Stimulated activated naive CD8-positive, alpha-beta T cell treated with anti-CD3 and anti-CD28 coated beads, Interleukin-15, amount 100 ng/mL, for 72 hours (primary cell): ENCODE measurements at regions not wholly inside any gene's neighbourhood (a gene's known extent, or its start where the extent isn't known, plus 50 kb on each side); places are given as distances from the start of the nearest gene placed in this dataset.

Source experiments
- ATAC-seq: fragments of 150-1000 bp; cut with Tn5 transposase; 2 replicates; pipeline ENCODE4 v1.10.0; 2021; ENCODE audit warnings: mild to moderate bottlenecking, moderate library complexity
- DNase-seq, 2 donors: peaks; one replicate each; pipeline ENCODE4 v3.0.0; 2021 to 2022
- H3K27ac Mint-ChIP-seq, 2 donors: one replicate each; pipeline ENCODE4 v1.8.0; 2022; ENCODE audit warnings: mild to moderate bottlenecking in 2 of 2, mixed read lengths in 2 of 2, moderate library complexity in 2 of 2
- H3K27me3 Mint-ChIP-seq: one replicate; pipeline ENCODE4 v1.8.0; 2022; ENCODE audit warnings: mixed read lengths
- H3K4me1 Mint-ChIP-seq: one replicate; pipeline ENCODE4 v1.8.0; 2022; ENCODE audit warnings: mild to moderate bottlenecking, mixed read lengths
- H3K4me3 Mint-ChIP-seq, 2 donors: one replicate each; pipeline ENCODE4 v1.8.0; 2022; ENCODE audit warnings: mild to moderate bottlenecking in 2 of 2, mixed read lengths in 2 of 2, moderate library complexity in 1 of 2
- H3K9me3 Mint-ChIP-seq, 2 donors: one replicate each; pipeline ENCODE4 v1.8.0; 2022; ENCODE audit warnings: mixed read lengths in 2 of 2

DNA sequence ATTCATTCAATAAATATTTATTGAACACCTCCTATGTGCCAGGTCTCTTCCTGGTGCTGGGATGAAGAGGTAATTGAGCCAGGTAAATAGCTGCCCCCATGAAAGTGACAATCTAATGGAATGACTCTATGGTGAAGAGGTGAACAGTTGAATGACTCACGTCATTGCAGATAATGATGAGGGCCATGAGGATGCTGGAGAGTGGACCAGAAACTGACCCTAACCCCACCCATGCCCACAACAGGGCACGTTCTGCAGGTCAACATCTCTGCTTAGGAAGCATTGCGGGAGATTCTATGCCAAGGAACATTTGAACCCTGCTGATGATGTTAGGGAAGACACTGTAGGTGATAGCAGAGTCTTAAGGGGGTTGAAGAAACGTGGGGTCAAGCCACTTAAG is 788.9 kb upstream of the TBX3 start:
- DNase-seq (no peak), ATAC-seq (no peak)
- H3K4me1 Mint-ChIP-seq = no peaks in the 10 kb centered on the region
- no peaks in the 10 kb centered on the region for H3K27me3 Mint-ChIP-seq
- peaks cover 0 to 13% of the 10 kb centered on the region in 2 donors for H3K9me3 Mint-ChIP-seq
- no peak overlapping the region for H3K27ac Mint-ChIP-seq
- no peak overlapping the region for H3K4me3 Mint-ChIP-seq

DNA sequence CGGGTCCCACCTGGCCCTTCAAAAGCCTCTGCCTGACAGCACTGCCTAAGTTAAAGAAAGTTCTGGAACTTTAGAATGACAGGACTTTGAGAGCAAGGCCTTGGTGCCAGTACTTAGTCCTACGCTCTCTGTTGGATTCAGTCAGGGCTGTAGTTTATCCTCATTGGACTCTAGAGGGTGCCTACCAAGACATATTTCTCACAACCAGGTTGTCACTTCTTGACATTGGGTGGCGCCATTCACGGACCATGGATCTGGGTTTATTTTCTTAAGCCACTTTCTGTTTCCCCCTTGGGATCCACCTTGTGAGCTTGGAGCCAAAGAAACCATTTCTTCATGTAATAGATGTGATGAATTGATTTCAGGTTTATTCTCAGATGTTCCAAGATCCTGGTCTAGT is 787.0 kb upstream of the TBX3 start:
- peaks cover 0 to 13% of the 10 kb centered on the region in 2 donors for H3K9me3 Mint-ChIP-seq
- no peaks in the 10 kb centered on the region for H3K4me1 Mint-ChIP-seq
- no peak for ATAC-seq
- no peak for DNase-seq
- no peak overlapping the region for H3K27ac Mint-ChIP-seq
- H3K4me3 Mint-ChIP-seq = no peak overlapping the region
- H3K27me3 Mint-ChIP-seq = no peaks in the 10 kb centered on the region

DNA sequence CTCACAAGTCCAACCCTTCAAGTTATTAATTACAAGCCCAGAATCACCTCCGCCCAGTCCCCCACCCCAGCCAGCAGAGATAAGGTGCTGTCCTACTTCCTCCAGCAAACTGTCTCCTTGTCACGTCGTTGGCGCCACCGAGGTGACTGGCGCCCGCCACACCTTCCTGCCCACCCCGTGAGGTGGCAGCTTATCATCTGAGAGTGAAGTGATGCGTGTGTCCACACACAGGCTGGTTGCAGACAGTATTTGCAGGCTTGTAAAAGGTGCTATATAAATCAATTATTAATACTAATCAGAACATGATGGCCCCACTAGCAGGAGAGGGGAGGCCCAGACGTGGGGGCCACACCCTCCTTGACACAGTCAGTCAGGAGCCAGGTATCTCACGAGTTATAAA is 786.6 kb upstream of the TBX3 start:
- Mint-ChIP-seq H3K4me1 (no peaks in the 10 kb centered on the region), H3K9me3 (peaks cover 0 to 13% of the 10 kb centered on the region in 2 donors), H3K4me3 (no peak overlapping the region), H3K27me3 (no peaks in the 10 kb centered on the region), H3K27ac (no peak overlapping the region)
- ATAC-seq = no peak
- no peak for DNase-seq

GRCh38 chr12:115468087-115468510 is 784.1 kb upstream of the TBX3 start:
- Mint-ChIP-seq H3K9me3 (peaks cover 4 to 13% of the 10 kb centered on the region in 2 donors), H3K4me3 (no peak overlapping the region), H3K27ac (no peak overlapping the region), H3K27me3 (no peaks in the 10 kb centered on the region), H3K4me1 (no peaks in the 10 kb centered on the region)
- ATAC-seq = no peak
- DNase-seq = no peak

- Mint-ChIP-seq H3K4me3 (no peak overlapping the region), H3K27ac (no peak overlapping the region), H3K27me3 (no peaks in the 10 kb centered on the region), H3K4me1 (no peaks in the 10 kb centered on the region), H3K9me3 (peaks cover 4 to 13% of the 10 kb centered on the region in 2 donors)
- ATAC-seq (no peak), DNase-seq (no peak)
These were observed 783.6 kb upstream of the TBX3 start for GRCh38 chr12:115467531-115467930.

DNA sequence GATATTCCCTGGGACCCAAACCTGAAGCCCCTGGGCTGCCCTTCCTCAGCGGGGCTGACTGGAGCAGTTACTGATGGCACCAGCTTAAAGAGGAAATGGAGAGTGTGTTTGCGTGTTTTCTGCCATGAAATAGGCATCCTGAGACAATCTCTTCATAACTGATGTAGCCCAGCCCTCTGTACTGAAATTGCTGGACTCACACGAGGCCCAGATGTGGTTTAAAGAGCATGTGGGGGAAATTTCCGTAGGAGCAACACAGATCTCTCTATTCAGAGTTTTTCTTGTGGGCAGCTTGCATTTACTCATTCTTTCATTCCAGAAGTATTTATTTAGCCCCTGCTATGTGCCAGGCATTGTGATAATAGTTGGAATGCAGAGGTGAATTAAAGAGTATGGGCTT is 782.1 kb upstream of the TBX3 start:
- no peak for DNase-seq
- H3K9me3 Mint-ChIP-seq = peaks cover 4 to 13% of the 10 kb centered on the region in 2 donors
- no peaks in the 10 kb centered on the region for H3K4me1 Mint-ChIP-seq
- H3K27me3 Mint-ChIP-seq = no peaks in the 10 kb centered on the region
- H3K27ac Mint-ChIP-seq = no peak overlapping the region
- H3K4me3 Mint-ChIP-seq = no peak overlapping the region
- no peak for ATAC-seq

GRCh38 chr12:115464661-115465060 is 780.7 kb upstream of the TBX3 start:
- Mint-ChIP-seq H3K27ac (no peak overlapping the region), H3K9me3 (peaks cover 2 to 4% of the 10 kb centered on the region in 2 donors), H3K27me3 (no peaks in the 10 kb centered on the region), H3K4me3 (no peak overlapping the region), H3K4me1 (no peaks in the 10 kb centered on the region)
- ATAC-seq = no peak
- no peak for DNase-seq

GRCh38 chr12:115464111-115464581 is 780.2 kb upstream of the TBX3 start:
- Mint-ChIP-seq H3K4me1 (no peaks in the 10 kb centered on the region), H3K4me3 (no peak overlapping the region), H3K27ac (no peak overlapping the region), H3K27me3 (no peaks in the 10 kb centered on the region), H3K9me3 (peaks cover 0 to 4% of the 10 kb centered on the region in 2 donors)
- DNase-seq (no peak), ATAC-seq (no peak)

DNA sequence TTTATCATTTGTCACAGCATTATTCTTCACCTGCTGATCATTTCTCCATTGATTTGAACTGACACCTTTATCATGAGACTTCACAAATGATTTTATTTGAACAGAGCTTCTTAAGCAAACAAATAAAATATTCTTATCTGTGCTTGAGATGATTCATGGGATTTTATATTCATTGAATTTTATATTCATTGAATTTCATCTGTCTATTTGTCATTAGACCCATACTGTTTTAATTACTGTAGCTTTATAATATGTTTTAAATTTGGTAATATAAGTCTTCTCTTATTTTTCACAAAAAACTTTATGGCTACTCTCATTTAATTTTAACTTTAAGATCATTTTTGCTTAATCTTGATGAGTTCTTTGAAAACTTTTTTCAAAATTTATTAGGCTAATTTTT is 777.4 kb upstream of the TBX3 start:
- ATAC-seq (no peak), DNase-seq (no peak)
- Mint-ChIP-seq H3K9me3 (peaks cover 0 to 4% of the 10 kb centered on the region in 2 donors), H3K27me3 (no peaks in the 10 kb centered on the region), H3K4me3 (no peak overlapping the region), H3K27ac (no peak overlapping the region), H3K4me1 (no peaks in the 10 kb centered on the region)

DNA sequence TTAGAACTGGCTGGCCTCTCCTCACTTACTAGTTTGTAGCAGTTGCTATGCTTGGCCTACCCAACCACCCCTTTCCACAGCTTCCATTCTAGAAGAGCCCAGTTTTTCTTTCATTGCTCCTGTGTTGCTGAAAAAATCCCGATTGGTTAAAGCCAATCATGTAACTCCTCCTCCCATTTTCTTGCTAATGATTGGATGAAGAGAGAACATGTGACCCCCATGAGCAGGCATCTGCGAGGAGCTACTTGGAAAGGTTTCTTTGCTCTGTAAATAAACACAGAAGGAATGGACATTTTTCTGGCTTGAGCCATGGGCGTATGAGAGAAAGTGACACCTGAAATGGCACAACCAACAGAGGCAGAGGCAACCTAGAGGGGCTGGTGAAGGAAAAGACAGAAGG is 773.8 kb upstream of the TBX3 start:
- Mint-ChIP-seq H3K27me3 (peaks cover 6% of the 10 kb centered on the region), H3K4me3 (no peak overlapping the region), H3K4me1 (no peaks in the 10 kb centered on the region), H3K9me3 (no peaks in the 10 kb centered on the region), H3K27ac (no peak overlapping the region)
- DNase-seq = no peak
- ATAC-seq = no peak

DNA sequence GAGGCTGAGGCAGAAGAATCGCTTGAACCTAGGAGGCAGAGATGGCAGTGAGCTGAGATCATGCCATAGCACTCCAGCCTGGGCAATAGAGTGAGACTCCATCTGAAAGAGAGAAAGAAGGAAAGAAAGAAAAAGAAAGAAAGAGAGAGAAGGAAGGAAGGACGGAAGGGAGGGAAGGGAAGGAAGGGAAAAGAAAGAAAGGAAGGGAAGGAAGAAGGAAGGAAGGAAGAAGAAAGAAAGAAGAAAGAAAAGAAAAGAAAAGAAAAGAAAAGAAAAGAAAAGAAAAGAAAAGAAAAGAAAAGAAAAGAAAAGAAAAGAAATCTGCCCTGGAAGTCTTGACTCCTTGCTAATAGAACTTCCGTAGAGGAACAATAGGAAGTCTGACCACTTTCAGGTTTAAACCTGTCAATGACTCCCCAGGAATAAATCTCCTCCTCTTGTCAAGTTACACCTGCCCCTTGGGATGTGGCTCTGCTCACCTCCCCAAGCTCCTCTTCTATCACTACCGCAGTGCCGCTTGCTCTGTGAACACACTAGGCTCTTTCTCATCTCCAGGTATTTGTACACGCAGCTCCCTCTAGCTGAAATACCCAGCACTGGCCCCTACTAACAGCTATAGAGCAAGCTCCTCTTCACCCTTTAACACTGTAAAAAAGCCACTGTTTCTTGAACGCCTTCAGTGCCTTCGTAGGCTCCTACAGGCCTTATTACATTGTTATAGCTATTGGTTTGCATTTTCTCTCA is 773.1 kb upstream of the TBX3 start:
- no peak overlapping the region for H3K27ac Mint-ChIP-seq
- peaks cover 7% of the 10 kb centered on the region for H3K4me1 Mint-ChIP-seq
- DNase-seq = no peak
- no peaks in the 10 kb centered on the region for H3K9me3 Mint-ChIP-seq
- H3K27me3 Mint-ChIP-seq = peaks cover 12% of the 10 kb centered on the region
- no peak overlapping the region for H3K4me3 Mint-ChIP-seq
- ATAC-seq = no peak

- ATAC-seq (no peak), DNase-seq (no peak)
- H3K9me3 Mint-ChIP-seq = peaks cover 0 to 3% of the 10 kb centered on the region in 2 donors
- no peak overlapping the region for H3K4me3 Mint-ChIP-seq
- H3K27ac Mint-ChIP-seq = no peak overlapping the region
- peaks cover 21% of the 10 kb centered on the region for H3K27me3 Mint-ChIP-seq
- H3K4me1 Mint-ChIP-seq = peaks cover 8% of the 10 kb centered on the region
These were observed 771.3 kb upstream of the TBX3 start for GRCh38 chr12:115455268-115455681.

DNA sequence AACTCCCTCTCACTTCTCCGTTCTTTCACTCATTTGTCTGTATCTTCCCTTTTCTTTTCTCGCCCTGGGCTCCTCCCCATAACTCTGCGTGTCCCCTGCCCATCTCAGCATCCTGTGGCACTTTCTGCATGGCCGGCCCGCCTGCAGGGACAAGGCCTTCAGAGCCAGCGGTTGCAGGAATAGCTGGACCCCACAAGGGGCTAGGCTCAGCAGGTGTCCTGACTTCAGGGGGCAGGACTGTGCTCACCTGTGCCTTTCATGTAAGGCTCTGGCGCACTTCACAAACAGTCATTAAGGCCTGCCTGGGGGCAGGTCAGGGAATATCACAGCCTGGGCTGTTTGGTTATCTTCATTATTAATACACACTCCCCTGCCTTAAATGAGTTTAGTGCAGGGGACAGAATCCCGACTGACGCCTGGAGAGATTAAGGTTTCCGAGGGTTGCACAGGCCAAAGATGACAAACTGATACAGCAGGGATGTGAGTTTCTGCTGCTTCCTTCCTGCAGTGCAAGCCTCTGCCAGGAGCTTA is 768.8 kb upstream of the TBX3 start:
- DNase-seq = no peak
- no peak for ATAC-seq
- no peak overlapping the region for H3K4me3 Mint-ChIP-seq
- peaks cover 0 to 5% of the 10 kb centered on the region in 2 donors for H3K9me3 Mint-ChIP-seq
- H3K4me1 Mint-ChIP-seq = peaks cover 8% of the 10 kb centered on the region
- no peak overlapping the region for H3K27ac Mint-ChIP-seq
- peaks cover 27% of the 10 kb centered on the region for H3K27me3 Mint-ChIP-seq

GRCh38 chr12:115451780-115452736 is 768.1 kb upstream of the TBX3 start:
- Mint-ChIP-seq H3K4me3 (peak overlapping the region; percentile 41 to 44), H3K4me1 (peaks cover 8% of the 10 kb centered on the region), H3K27me3 (peaks cover 27% of the 10 kb centered on the region), H3K9me3 (peaks cover 0 to 5% of the 10 kb centered on the region in 2 donors), H3K27ac (no peak overlapping the region)
- DNase-seq = no peak
- no peak for ATAC-seq

GRCh38 chr12:115451151-115451779 is 767.3 kb upstream of the TBX3 start:
- DNase-seq (no peak), ATAC-seq (no peak)
- Mint-ChIP-seq H3K4me3 (peak overlapping the region in 1 of 2 donors; percentile 41), H3K27me3 (peaks cover 27% of the 10 kb centered on the region), H3K27ac (no peak overlapping the region), H3K4me1 (peaks cover 8% of the 10 kb centered on the region), H3K9me3 (peaks cover 0 to 5% of the 10 kb centered on the region in 2 donors)
